Stimulated activated CD4-positive, alpha-beta T cell treated with anti-CD3 and anti-CD28 coated beads, TNF-alpha, amount 100 ng/mL, for 1 hour (primary cell): ENCODE measurements at regions not wholly inside any gene's neighbourhood (a gene's known extent, or its start where the extent isn't known, plus 50 kb on each side); places are given as distances from the start of the nearest gene placed in this dataset.

ENCODE experiments used
- DNase-seq, 3 donors: peaks; one replicate each; pipeline ENCODE4 v3.0.0-alpha.2; 2020; ENCODE audit warnings: low read depth in 3 of 3, low spot score in 1 of 3

- no peak for DNase-seq
Measured at GRCh38 chr20:60728705-60729104, 523.4 kb upstream of the CDH4 start.

DNA sequence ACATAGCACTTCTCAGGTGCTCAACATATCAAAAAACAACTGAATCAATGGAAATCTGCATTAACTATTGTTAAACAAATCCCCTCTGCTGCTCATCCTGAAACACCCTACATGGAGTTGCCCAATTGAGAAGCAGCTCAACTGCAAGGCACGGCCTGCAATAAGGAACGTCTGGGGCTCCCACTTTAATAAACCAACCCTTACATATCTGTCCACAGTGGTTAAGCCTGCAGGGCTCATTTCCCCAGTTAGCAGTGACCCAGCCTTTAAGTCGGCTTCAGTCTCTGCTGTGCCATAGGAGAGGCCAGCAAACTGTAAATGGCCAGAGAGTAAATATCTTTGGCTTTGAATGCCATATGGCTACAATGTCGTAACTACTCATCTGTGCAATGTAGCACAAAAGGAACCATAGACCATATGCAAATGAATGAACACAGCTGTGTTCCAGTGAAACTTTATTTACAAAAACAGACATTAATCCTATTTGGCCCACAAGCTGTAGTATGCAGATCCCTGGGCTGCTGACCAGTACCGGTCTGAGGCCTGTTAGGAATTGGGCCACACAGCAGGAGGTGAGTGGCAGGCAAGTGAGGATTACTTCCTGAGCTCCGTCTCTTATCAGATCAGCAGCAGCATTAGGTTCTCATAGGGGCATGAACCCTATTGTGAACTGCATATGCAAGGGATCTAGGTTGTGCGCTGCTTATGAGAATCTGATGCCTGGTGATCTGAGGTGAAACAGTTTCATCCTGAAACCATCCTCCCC lies 522.7 kb upstream of the CDH4 start:
- DNase-seq: no peak

- DNase-seq: no peak
Measured at GRCh38 chr20:60732322-60732721, 519.7 kb upstream of the CDH4 start.

- no peak for DNase-seq
Measured at GRCh38 chr20:60748086-60748485, 504.0 kb upstream of the CDH4 start.

DNA sequence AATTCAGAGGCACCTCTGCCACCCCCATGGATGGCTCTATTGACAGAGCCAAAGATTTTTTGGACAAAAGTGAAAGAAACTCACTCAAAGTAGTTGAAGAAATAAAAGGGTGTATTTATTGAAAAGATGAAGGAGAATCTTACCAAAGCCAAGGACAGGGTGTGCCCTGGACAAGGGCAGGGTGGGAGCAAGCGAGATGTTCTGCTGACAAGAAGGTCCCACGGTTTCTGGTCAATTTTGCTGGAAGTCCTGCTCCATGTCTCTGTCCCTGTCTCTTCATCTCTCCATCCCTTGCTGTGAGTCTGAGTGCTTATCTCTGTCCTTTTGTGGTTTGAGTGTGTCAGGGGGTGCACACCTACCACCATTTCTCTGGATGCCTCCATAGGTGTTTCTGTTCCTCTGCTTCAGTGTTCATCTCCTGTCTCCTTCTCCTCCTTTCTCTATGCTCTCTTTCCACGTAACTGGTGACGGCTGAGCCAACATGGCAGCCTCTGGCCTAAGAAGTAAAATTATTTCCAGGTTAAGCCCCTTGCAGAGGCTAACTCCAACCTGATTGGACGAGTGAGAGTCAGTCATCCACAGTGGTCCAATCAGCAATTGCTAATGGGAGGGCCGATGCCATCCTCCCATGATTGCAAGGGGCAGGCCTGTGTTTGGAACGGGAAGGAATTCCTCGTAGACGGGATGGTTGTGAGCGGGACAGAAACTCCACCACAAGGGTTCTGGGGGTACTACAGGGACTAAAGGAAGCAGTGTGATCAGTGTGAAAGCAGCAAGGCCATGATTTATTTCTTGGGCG lies 502.1 kb upstream of the CDH4 start:
- no peak for DNase-seq

DNA sequence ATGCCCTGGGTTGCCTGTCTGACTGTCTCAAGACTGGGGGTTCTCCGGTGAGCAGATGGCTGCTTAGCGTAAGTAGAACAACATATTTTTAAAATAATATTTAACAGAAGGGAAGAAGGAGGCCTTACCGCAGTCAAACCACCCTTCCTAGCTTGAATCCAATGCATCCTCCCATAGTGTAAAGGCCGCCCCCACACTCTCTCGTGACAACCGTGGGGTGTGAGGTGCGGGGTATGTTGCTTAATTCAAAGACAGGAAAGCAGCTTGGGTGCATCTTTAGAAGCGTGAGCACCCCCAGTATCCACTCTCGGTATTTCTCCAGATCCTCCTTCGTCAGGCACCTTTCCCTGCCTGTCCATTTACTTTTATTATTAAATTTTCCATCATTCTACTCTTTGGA lies 501.2 kb upstream of the CDH4 start:
- DNase-seq: no peak

GRCh38 chr20:60751826-60752225 lies 500.2 kb upstream of the CDH4 start:
- DNase-seq: no peak

- no peak for DNase-seq
Measured at GRCh38 chr20:60752741-60753420, 499.2 kb upstream of the CDH4 start.

GRCh38 chr20:60754856-60755255 lies 497.2 kb upstream of the CDH4 start:
- no peak for DNase-seq

DNA sequence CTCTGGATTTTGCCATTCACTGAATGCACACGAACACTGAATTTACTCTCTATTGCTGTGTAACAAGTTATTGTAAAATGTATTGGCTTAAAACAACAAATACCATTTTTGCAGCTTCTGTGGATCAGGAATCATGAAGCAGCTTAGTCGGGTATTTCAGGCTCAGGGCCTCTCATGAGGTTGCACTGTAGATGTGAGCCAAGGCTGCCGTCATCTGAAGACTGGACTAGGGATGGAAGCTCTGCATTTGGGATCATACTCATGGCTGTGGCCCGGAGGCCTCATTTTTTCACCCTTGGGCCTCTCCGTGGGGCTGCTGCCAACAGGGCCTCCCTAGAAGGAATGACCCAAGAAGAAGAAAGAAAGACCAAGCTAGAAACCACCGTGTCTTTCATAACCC lies 492.4 kb upstream of the CDH4 start:
- no peak for DNase-seq

DNA sequence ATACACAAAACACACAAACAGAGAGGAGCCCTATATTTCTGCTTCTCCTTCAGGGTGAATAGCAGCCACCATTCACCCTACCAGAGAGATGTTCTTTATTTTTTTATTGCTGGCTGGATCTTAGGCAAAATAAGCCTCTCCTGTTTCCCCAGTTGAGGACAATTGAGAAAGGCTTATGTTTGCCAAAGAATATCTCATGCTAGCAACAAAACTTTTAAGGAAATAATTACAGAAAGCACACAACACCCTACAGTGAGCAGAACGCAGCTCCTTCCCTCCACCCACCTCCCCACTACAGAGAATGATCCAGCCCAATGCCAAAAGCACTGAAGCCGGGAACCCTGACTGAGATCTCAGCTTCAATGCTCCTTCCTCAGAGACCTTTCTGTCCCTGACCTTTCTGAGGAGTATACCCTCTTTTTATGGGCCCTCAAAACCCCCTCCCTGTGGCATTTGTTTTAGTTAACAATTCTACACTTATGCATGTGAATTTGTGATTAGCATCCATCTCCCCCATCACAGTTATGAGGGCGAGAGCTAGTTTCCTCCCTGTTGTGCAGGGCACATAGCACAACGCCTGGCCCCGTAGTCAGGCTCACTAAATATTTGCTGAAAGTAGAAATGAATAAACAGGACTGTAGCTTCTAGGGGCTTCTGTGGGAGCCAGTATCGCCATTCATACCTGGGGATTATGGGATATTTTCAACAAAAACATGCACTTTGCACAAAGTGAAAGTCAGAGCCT lies 491.6 kb upstream of the CDH4 start:
- no peak for DNase-seq

DNA sequence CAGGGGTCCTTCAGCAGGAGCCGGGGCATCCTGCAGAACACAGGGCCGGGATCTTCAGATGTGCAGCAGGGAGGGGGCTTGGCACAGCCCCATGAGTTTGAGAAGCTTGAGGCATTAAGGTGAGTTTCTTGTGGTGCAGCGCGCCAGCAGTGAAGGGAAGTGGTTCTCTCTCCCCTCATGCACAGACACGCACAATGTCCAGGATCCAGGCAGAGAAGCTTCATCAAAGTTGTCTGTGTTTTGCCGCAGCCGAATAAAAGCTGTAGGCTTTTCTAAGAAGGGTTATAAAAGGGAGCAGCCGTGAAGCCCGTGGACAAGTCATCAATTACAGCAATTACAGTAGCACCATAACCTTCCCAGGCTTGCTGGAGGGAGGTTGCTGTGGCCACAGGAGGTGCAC lies 491.0 kb upstream of the CDH4 start:
- no peak for DNase-seq

- no peak for DNase-seq
Measured at GRCh38 chr20:60762386-60762785, 489.7 kb upstream of the CDH4 start.

DNA sequence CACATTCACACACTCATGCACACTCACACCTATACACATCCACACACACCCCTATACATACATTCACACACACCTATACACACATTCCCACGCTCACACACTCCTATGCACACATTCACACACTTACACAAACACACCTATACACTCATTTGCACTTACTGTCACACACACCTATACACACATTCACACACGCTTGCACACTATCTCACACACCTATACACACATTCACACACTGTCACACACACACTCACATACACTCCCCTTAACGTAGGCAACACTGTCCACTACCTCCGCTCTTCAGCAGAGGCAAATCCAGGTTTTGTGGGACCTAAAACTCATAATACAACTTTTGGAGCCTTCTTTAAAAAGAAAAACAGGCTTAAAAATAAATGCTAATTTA lies 487.7 kb upstream of the CDH4 start:
- DNase-seq: no peak

- DNase-seq: no peak
Measured at GRCh38 chr20:60764771-60765170, 487.3 kb upstream of the CDH4 start.

- DNase-seq: no peak
Measured at GRCh38 chr20:60765821-60766403, 486.1 kb upstream of the CDH4 start.

DNA sequence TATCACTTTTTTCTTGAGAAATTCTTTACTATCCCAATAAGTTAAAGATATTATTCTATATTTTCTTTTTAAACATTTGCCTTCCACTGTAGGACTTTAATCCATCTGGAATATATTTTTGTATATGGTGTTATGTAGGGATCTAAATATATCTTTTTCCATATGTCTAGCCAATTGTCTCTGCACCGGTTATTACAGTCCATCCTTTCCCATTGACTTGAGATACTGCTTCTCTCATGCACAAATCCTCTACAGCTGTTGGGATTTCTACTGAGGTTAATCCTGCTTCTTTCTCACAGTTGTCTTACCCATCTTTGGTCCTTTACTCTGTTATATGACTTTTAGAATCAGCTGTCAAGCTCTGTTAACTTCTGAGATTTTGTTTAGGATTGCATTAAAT lies 483.8 kb upstream of the CDH4 start:
- no peak for DNase-seq

GRCh38 chr20:60780388-60781025 lies 471.6 kb upstream of the CDH4 start:
- no peak for DNase-seq

DNA sequence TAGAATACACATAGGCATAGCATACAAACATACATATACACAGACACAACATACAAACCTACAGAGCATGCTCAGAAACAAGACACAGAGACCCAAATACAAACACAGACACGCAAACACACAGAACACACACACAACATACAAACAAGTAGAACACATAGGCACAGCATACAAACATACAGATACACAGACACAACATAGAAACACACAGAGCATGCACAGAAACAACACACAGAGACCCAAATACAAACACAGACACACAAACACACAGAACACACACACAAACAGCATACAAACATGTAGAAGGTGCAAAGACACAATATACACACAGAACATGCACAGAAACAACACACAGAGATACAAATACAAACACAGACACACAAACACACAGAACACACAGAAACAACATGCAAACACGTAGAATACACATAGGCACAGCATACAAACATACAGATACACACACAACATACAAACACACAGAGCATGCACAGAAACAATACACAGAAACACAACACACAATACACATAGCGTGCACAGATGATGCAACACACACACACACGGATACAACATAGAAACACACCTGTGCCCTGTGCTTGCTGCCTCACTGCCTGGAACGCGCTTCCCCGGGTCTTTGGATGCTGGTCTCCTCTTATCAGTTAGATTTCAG lies 469.0 kb upstream of the CDH4 start:
- DNase-seq: no peak

DNA sequence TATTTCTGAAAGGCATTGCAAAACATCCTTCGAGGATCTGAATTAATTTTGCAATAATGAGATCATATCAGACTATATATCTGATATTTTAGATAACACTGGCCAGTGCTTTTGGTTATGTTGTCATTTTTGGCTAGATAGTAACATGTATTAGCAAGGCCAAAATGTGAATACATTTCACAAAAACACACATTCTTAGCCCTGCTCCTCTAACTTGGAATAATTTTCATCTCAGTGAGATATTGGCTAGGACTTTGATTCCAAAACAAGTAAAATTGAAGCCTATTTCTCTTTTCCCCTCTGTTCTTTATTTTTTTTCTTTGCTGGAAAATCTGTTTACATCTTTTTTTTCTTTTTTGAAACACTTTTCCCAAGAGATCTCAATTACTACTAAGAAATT lies 466.8 kb upstream of the CDH4 start:
- DNase-seq: no peak
